GM10266 (cell line): ENCODE measurements at regions not wholly inside any gene's neighbourhood (a gene's known extent, or its start where the extent isn't known, plus 50 kb on each side); places are given as distances from the start of the nearest gene placed in this dataset.
"Not testable (repeated sequence)": the region's sequence is repeated elsewhere in the genome, so short reads cannot be mapped to it uniquely, and the experiment has no call there.

Source experiments
- DNase-seq: peaks from one replicate; pipeline ENCODE4 v3.0.0; 2012; ENCODE audit errors: extremely low spot score
- TF ChIP-seq, protein P1 (sequence below): IDR thresholded peaks from 2 replicates; pipeline ENCODE4 v1.5.1; 2012; ENCODE audit warnings: mild to moderate bottlenecking, low read depth; ENCODE audit not compliant: control insufficient read depth, insufficient read depth; ENCODE audit errors: missing control alignments

DNA sequence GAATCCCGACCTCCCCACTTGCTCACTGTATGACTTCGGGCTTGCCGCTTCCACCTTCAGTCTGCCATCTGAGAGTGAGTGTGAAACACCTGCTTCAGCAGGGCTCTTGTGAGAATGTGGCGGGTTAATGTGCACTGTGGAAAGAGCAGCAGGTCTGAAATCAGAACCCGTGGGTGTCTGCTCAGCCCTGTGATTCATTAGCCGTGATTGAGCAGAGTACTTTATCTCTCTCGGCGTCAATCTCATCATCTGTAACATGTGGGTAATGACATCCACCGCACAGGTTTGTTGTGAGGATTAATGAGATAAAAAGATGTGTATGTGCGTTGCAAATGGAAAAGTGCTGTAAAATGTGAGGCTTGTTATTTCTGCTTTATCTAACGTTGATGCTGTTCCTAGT, 128.6 kb downstream of the LRATD1 start:
- TF ChIP-seq, protein P1, sequence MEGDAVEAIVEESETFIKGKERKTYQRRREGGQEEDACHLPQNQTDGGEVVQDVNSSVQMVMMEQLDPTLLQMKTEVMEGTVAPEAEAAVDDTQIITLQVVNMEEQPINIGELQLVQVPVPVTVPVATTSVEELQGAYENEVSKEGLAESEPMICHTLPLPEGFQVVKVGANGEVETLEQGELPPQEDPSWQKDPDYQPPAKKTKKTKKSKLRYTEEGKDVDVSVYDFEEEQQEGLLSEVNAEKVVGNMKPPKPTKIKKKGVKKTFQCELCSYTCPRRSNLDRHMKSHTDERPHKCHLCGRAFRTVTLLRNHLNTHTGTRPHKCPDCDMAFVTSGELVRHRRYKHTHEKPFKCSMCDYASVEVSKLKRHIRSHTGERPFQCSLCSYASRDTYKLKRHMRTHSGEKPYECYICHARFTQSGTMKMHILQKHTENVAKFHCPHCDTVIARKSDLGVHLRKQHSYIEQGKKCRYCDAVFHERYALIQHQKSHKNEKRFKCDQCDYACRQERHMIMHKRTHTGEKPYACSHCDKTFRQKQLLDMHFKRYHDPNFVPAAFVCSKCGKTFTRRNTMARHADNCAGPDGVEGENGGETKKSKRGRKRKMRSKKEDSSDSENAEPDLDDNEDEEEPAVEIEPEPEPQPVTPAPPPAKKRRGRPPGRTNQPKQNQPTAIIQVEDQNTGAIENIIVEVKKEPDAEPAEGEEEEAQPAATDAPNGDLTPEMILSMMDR: no peak

DNA sequence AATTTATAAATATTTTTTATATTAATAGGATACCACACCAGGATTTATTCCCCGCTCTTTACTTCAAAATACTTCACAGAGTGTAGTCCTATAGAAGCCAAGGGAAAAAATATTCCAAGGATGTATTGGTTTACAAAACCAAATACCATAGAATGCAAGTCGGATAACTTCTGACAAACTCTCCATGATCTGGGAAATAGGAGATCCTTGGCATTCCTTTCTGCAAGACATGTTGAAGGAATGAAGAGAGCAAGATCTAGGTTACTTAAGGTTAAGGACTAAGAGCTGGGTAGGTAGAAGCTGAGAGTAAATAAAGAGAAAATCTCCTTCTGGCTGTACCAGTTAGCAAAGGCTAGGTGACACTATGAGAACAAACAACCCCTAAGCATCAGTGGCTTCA, 141.2 kb downstream of the LRATD1 start:
- TF ChIP-seq, protein P1: no peak
- DNase-seq: no peak

More for the DNA sequence above, 128.6 kb downstream of the LRATD1 start:
- no peak for DNase-seq

DNA sequence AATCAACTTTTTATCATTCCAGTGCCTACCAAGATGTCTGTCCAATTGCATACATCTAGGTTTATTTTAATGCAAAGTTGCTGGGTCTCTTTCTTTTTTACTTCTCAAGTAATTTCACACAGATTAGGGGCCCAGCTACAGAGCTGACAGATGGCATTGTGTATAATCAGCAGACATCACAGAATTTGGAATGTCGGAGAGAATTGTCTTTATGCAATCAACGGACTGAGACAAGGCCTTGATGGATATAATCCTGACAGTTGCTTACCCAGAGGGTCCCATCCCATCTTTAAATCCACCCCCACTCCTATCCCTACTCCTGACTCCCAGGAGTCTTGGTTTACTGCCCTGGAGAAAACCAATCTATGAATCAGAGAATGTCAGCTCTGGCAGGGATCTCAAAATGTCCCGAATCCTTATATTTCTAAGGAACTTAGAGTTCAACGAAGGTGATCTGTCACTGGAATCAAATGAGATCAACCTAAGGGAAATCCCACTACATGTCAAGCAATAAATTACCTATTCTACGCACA, 142.0 kb downstream of the LRATD1 start:
- TF ChIP-seq, protein P1: no peak
- no peak for DNase-seq

DNA sequence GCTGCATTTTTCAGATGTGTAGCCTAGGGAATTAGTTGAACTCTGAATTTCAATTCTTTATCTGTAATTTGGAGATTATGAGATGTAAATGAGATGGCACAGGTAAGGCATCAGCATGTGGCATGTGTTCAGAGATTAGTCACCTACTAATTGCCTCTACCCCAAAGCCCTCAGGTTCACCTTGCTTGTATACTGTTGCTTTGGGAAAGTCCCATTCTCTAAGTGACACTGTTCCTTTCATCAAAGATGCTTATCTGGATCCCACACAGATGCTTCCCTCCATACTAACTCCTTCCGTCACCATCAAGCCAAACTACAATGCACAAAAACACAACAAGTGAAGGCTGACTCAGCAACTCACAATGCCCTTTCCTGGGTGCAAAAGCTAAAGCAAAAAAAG, 143.7 kb downstream of the LRATD1 start:
- TF ChIP-seq, protein P1: no peak
- no peak for DNase-seq

DNA sequence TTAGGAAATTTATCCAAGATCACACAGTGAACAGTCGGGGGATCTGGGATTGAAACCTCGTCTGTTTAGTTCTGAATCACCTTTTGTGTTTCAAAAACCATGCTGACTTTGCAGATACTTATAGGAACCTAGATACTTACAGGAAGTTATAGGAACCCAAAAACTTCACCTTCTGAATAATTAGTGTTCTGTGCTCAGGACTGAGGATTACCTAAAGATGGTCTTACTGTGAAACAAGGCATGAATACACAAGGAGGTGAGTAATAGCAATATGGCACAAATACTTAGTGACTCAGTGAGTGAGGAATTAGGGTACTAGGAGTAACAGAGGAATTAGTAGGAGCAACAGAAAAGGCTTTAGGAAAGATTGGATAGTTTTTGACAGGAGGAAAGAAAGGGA, 145.5 kb downstream of the LRATD1 start:
- TF ChIP-seq, protein P1: no peak
- no peak for DNase-seq

DNA sequence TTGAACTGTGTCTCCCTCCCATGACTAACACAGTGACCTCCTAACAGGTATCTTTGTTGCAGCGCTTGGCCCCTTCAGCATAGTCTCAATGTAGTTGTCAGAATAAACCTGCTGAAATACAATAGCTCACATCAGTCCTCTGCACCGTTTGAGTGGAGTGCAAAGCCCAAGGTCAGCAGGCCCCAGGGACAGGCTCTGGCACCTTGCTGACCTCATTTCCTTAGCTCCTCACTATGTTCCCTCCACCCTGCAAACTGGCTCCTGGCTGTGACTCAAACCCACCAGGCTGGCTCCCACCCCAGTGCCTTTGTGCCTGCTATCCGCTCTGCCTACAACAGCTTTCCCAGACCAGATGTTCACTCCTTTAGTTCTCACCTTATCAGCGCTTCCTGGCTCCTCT, 146.7 kb downstream of the LRATD1 start:
- TF ChIP-seq, protein P1: no peak
- DNase-seq: no peak

DNA sequence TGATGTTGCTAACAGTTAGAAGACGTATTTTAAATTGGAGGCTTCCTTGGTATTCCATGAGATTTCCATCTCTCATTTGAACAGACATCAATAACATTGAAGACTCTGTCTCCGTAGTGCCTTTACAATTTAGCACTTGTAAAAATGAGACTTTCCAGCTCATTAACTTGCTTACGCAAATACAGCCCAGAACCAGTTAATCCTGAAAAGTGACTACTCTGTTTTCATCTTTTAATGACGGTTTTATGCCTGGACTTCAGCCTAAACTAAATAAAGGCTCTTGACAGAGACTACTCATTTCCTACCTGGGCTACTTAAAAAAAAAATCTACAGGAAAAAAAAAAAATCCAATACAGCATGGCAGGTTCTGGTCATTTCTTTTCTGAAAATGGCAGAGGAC, 148.6 kb downstream of the LRATD1 start:
- no peak for DNase-seq
- TF ChIP-seq, protein P1: no peak

DNA sequence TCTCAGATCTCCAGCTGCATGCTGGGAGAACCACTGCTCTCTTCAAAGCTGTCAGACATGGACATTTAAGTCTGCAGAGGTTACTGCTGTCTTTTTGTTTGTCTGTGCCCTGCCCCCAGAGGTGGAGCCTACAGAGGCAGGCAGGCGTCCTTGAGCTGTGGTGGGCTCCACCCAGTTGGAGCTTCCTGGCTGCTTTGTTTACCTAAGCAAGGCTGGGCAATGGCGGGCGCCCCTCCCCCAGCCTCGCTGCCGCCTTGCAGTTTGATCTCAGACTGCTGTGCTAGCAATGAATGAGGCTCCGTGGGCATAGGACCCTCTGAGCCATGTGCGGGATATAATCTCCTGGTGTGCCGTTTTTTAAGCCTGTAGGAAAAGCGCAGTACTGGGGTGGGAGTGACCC, 156.3 kb downstream of the LRATD1 start:
- DNase-seq: not testable (repeated sequence)
